ENCODE measurements at regions not wholly inside any gene's neighbourhood (a gene's known extent, or its start where the extent isn't known, plus 50 kb on each side); places are given as distances from the start of the nearest gene placed in this dataset.

GRCh38 chrX:46446727-46447378 lies 98.4 kb downstream of the ZNF674 start (continued):
- TF ChIP-seq AHDC1 (CRISPR knock-in tag; IDR thresholded peaks at IDR 0.05; ENCODE audit: borderline replicate concordance) (no peak), PAWR (CRISPR knock-in tag; IDR thresholded peaks at IDR 0.05; ENCODE audit: borderline replicate concordance) (no peak), RARG (CRISPR knock-in tag; IDR thresholded peaks at IDR 0.05; ENCODE audit: low read depth) (no peak), DR1 (CRISPR knock-in tag; IDR thresholded peaks at IDR 0.05) (no peak), ARID4A (CRISPR knock-in tag; IDR thresholded peaks at IDR 0.05; ENCODE audit: borderline replicate concordance) (peak; percentile 75; the same call in 1 of the 2 replicates), ZNF710 (CRISPR knock-in tag; IDR thresholded peaks at IDR 0.05; ENCODE audit: borderline replicate concordance) (0 out of 2 replicates have a peak, but pooled peaks have one; percentile 10), ZBTB2 (CRISPR knock-in tag; IDR thresholded peaks at IDR 0.05; ENCODE audit: low read depth) (no peak), CEBPZ (IDR thresholded peaks at IDR 0.05; ENCODE audit: low read length) (no peak), SNAI1 (CRISPR knock-in tag; IDR thresholded peaks at IDR 0.05; ENCODE audit: borderline replicate concordance) (peak; percentile 51; the same call in 1 of the 2 replicates), AGO2 (optimal IDR thresholded peaks at IDR 0.05; ENCODE audit: low read depth, low read length) (peak; percentile 68)
